AG09319 (cell line): ENCODE measurements at regions not wholly inside any gene's neighbourhood (a gene's known extent, or its start where the extent isn't known, plus 50 kb on each side); places are given as distances from the start of the nearest gene placed in this dataset.

Experiments used
- DNase-seq: peaks from one replicate; pipeline ENCODE4 v3.0.0-alpha.2; 2010; ENCODE audit warnings: low read depth; ENCODE audit errors: extremely low read depth
- TF ChIP-seq, protein P1 (sequence below): IDR thresholded peaks from 2 replicates; pipeline ENCODE4 v1.5.1; 2011; ENCODE audit warnings: low read depth, mild to moderate bottlenecking, inconsistent platforms, low read length, moderate library complexity

DNA sequence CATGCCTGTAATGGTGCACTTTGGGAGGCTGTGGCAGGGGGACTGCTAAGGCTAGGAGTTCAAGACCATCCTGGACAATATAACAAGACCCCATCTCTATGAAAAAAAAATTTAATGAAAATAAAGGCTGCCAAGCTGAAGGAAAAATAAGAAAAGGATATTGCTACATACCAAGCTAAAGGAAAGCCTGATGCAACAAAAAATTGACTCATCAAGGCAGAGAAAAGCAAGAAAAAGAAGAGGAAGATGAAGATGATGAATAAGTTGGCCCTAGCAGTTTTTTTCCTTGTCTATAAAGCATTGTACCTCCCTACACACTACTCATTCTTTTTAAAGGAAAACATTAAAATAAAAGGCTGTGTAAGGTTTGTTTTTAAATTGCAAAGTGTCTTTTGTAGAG, 441.9 kb upstream of the MDFIC2 start:
- TF ChIP-seq, protein P1, sequence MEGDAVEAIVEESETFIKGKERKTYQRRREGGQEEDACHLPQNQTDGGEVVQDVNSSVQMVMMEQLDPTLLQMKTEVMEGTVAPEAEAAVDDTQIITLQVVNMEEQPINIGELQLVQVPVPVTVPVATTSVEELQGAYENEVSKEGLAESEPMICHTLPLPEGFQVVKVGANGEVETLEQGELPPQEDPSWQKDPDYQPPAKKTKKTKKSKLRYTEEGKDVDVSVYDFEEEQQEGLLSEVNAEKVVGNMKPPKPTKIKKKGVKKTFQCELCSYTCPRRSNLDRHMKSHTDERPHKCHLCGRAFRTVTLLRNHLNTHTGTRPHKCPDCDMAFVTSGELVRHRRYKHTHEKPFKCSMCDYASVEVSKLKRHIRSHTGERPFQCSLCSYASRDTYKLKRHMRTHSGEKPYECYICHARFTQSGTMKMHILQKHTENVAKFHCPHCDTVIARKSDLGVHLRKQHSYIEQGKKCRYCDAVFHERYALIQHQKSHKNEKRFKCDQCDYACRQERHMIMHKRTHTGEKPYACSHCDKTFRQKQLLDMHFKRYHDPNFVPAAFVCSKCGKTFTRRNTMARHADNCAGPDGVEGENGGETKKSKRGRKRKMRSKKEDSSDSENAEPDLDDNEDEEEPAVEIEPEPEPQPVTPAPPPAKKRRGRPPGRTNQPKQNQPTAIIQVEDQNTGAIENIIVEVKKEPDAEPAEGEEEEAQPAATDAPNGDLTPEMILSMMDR = no peak
- DNase-seq = no peak

DNA sequence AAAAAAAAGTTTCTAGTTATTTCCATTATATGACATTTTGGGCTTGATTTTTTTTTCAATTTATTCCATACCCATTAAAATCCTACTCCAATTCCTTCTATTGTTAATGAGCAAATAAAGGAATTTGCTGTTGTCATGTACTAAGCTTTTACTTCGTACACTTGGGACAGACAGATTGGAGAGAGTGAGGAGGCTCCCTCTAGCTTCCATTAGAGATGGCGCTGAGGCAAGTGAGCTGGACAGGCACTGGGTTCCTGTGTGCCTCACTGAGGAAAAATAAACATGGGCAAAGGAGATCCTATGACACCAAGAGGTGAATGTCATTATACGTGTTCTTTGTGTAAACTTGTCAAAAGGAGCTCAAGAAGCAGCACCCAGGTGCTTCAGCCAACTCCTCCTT, 441.1 kb upstream of the MDFIC2 start:
- DNase-seq = no peak
- TF ChIP-seq, protein P1 = no peak; the same call in 1 of the 2 replicates

DNA sequence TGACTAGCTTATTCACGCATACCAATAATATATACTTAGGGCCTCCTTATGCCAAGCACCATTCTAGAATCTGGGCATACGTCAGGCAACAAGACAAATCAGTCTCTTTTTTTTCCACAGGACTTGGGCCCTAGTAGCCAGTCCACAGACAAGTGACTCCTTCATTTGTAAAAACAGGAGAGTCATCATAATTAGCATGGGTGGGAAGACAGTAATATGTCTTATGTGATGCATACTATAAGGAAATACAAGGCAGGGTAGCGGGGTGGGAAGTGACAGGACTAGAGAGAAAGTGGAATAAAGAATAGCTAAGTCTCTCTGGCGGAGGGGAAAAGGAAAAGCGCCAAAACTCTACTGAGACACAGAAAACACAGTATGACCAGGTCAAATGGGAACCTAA, 439.6 kb upstream of the MDFIC2 start:
- TF ChIP-seq, protein P1 = no peak
- DNase-seq = no peak

DNA sequence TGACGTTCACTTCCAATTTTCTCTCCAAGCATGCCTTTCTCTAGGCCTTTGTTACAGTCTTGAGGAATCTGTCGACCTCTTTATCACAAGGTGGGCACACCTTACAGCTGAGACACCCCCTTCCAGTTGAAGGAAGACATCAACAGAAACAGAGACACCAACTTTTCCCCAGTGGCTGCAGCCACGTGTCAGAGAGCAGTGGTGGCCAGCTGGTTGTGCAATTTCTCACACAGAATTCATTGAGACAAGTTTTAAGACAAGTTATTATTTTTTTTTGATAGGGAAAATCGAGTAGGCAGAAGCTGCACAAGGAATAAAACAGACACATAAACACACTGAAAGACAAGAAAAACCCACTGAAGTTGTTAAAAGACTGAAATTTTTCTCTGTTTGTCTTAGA, 436.7 kb upstream of the MDFIC2 start:
- DNase-seq = no peak
- TF ChIP-seq, protein P1 = no peak

DNA sequence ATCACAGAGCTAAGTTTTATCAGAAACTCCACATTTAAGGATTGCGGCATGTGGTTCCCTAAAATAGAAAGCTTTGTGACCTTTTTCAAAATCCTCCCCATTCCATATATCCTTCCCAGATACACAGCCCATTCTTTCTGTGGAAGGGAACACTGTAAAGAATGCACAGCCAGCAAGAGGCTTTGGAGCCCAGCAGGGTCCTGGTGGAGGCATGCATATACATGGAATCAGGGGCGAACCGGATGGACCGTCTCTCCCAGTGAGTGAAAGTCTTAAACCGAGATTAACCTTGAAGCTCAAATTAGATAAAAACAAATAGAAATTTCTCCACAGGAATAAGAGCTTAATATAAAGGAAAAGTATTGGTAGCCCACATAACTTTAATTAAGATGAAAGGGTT, 436.2 kb upstream of the MDFIC2 start:
- no peak for DNase-seq
- TF ChIP-seq, protein P1 = no peak

DNA sequence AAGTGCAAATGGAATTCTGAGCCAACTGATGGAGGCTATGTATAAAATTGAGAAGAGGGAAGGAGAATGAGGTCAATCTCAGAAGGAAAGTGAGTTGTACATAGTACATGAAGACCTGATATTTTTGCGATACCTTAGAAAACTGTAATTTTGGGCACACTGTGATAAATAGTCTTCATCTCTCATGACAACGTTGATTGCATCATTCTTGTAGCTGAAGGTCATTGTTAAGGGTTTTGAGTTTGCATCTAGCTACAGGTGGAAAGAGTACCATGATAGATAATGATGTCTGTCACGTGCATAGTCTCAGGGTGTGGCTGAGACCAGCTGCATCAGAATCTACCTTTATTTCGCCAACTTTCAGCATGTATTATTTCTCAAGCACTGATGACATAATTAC, 435.4 kb upstream of the MDFIC2 start:
- no peak for DNase-seq
- TF ChIP-seq, protein P1 = no peak

DNA sequence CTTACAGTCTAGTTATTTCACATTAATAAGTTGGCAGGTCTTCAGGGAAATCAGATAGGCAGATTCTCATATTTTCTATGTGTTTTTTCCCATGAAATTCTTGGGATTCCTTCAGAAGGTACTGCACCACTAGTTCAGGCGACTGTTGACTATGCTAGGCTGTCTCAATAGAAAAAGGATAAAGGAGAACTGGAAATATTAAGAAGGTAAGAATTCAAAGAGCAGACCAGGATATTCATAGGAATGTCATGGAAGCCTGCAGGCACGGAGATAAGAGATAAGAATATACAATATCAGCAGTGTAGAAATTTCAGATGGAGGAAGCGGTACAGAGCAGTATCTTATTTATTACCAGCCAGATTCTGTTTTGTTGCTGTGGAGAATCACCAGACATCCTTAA, 432.1 kb upstream of the MDFIC2 start:
- no peak for DNase-seq
- TF ChIP-seq, protein P1 = no peak
